ENCODE measurements at regions not wholly inside any gene's neighbourhood (a gene's known extent, or its start where the extent isn't known, plus 50 kb on each side); places are given as distances from the start of the nearest gene placed in this dataset.

GRCh38 chr22:34067031-34067430 lies 146.8 kb upstream of the LARGE1 start:
- H3K27ac Mint-ChIP-seq = no peak overlapping the region
- intact Hi-C loops (cut with DNase I, micrococcal nuclease) = no loop called here
- TF ChIP-seq, protein P1, sequence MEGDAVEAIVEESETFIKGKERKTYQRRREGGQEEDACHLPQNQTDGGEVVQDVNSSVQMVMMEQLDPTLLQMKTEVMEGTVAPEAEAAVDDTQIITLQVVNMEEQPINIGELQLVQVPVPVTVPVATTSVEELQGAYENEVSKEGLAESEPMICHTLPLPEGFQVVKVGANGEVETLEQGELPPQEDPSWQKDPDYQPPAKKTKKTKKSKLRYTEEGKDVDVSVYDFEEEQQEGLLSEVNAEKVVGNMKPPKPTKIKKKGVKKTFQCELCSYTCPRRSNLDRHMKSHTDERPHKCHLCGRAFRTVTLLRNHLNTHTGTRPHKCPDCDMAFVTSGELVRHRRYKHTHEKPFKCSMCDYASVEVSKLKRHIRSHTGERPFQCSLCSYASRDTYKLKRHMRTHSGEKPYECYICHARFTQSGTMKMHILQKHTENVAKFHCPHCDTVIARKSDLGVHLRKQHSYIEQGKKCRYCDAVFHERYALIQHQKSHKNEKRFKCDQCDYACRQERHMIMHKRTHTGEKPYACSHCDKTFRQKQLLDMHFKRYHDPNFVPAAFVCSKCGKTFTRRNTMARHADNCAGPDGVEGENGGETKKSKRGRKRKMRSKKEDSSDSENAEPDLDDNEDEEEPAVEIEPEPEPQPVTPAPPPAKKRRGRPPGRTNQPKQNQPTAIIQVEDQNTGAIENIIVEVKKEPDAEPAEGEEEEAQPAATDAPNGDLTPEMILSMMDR (IDR thresholded peaks at IDR 0.05) = no peak
- peaks cover 6% of the 10 kb centered on the region for H3K9me3 Mint-ChIP-seq
- POLR2A ChIA-PET = no interaction called here
- no peaks in the 10 kb centered on the region for H3K36me3 Mint-ChIP-seq (ENCODE audit: low read depth)
- Histone ChIP-seq H3K4me3 (ENCODE audit: low read length) (no peak overlapping the region), H3K36me3 (ENCODE audit: insufficient read depth, low read length) (no peaks in the 10 kb centered on the region), H3K27me3 (ENCODE audit: control insufficient read depth in 1 of 2, insufficient read depth in 2 of 2, low read length in 2 of 2) (no peaks in the 10 kb centered on the region), H3K9me3 (ENCODE audit: control insufficient read depth in 1 of 2, insufficient read depth in 1 of 2, low read length in 2 of 2) (peaks cover 0 to 8% of the 10 kb centered on the region in 2 experiments), H3K27ac (ENCODE audit: low read depth in 1 of 2, low read length in 2 of 2) (no peak overlapping the region), H3K4me1 (ENCODE audit: insufficient read depth, low read length) (no peaks in the 10 kb centered on the region)
- CTCF ChIA-PET = no interaction called here
- DNase-seq = no peak
- no peaks in the 10 kb centered on the region for H3K27me3 Mint-ChIP-seq
- H3K4me3 Mint-ChIP-seq = no peak overlapping the region
- ATAC-seq (ENCODE audit: poor library complexity) = no peak
- no peaks in the 10 kb centered on the region for H3K4me1 Mint-ChIP-seq (ENCODE audit: low read depth)

DNA sequence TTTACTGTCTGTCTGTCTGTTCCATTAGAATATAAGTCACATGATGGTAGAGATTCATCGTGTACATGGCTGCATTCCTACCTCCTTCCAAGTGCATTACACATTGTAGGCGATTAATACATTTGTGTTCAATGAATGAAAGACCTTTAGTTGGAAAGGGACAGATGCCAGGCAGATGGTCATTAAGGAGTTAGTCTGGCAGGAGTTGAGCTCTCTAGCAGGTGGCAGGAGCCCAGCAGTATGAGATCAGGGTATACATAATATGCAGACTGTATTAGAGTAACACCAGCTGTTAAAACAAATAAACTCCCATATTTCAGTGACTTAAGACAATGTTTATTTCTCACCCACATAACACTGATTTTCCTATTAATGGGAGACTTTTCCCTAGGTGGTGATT lies 147.7 kb upstream of the LARGE1 start:
- H3K4me1 ChIP-seq (ENCODE audit: insufficient read depth, low read length) = no peaks in the 10 kb centered on the region
- POLR2A ChIA-PET = no interaction called here
- intact Hi-C loops (cut with DNase I, micrococcal nuclease) = no loop called here
- H3K27ac ChIP-seq (ENCODE audit: low read depth in 1 of 2, low read length in 2 of 2) = no peak overlapping the region
- H3K9me3 Mint-ChIP-seq = peaks cover 6% of the 10 kb centered on the region
- no peak overlapping the region for H3K4me3 Mint-ChIP-seq
- peaks cover 0 to 8% of the 10 kb centered on the region in 2 experiments for H3K9me3 ChIP-seq (ENCODE audit: control insufficient read depth in 1 of 2, insufficient read depth in 1 of 2, low read length in 2 of 2)
- no peaks in the 10 kb centered on the region for H3K27me3 ChIP-seq (ENCODE audit: control insufficient read depth in 1 of 2, insufficient read depth in 2 of 2, low read length in 2 of 2)
- DNase-seq (no peak), ATAC-seq (ENCODE audit: poor library complexity) (no peak)
- no peaks in the 10 kb centered on the region for H3K4me1 Mint-ChIP-seq (ENCODE audit: low read depth)
- TF ChIP-seq, protein P1 (IDR thresholded peaks at IDR 0.05) = no peak
- no peaks in the 10 kb centered on the region for H3K36me3 ChIP-seq (ENCODE audit: insufficient read depth, low read length)
- H3K4me3 ChIP-seq (ENCODE audit: low read length) = no peak overlapping the region
- H3K27ac Mint-ChIP-seq = no peak overlapping the region
- CTCF ChIA-PET = no interaction called here
- no peaks in the 10 kb centered on the region for H3K36me3 Mint-ChIP-seq (ENCODE audit: low read depth)
- H3K27me3 Mint-ChIP-seq = no peaks in the 10 kb centered on the region

GRCh38 chr22:34070051-34070450 lies 149.8 kb upstream of the LARGE1 start:
- H3K36me3 Mint-ChIP-seq (ENCODE audit: low read depth) = no peaks in the 10 kb centered on the region
- TF ChIP-seq, protein P1 (IDR thresholded peaks at IDR 0.05) = no peak
- no peak for ATAC-seq (ENCODE audit: poor library complexity)
- POLR2A ChIA-PET = no interaction called here
- no peaks in the 10 kb centered on the region for H3K27me3 Mint-ChIP-seq
- Histone ChIP-seq H3K36me3 (ENCODE audit: insufficient read depth, low read length) (no peaks in the 10 kb centered on the region), H3K9me3 (ENCODE audit: control insufficient read depth in 1 of 2, insufficient read depth in 1 of 2, low read length in 2 of 2) (peaks cover 0 to 3% of the 10 kb centered on the region in 2 experiments), H3K27me3 (ENCODE audit: control insufficient read depth in 1 of 2, insufficient read depth in 2 of 2, low read length in 2 of 2) (no peaks in the 10 kb centered on the region), H3K4me3 (ENCODE audit: low read length) (no peak overlapping the region), H3K4me1 (ENCODE audit: insufficient read depth, low read length) (no peaks in the 10 kb centered on the region), H3K27ac (ENCODE audit: low read depth in 1 of 2, low read length in 2 of 2) (no peak overlapping the region)
- H3K9me3 Mint-ChIP-seq = peaks cover 6% of the 10 kb centered on the region
- no peak overlapping the region for H3K4me3 Mint-ChIP-seq
- no peak for DNase-seq
- H3K4me1 Mint-ChIP-seq (ENCODE audit: low read depth) = no peaks in the 10 kb centered on the region
- intact Hi-C loops (cut with DNase I, micrococcal nuclease) = no loop called here
- no peak overlapping the region for H3K27ac Mint-ChIP-seq
- CTCF ChIA-PET = no interaction called here
